Hepatocyte (in vitro differentiated cells): ENCODE measurements at regions not wholly inside any gene's neighbourhood (a gene's known extent, or its start where the extent isn't known, plus 50 kb on each side); places are given as distances from the start of the nearest gene placed in this dataset.

Source experiments
- EZH2 ChIP-seq: fragments of 200-600 bp; sonication (generic); IDR thresholded peaks from 2 replicates; pipeline ENCODE4 v1.6.1; 2016; ENCODE audit warnings: antibody characterized with exemption, mild to moderate bottlenecking, borderline replicate concordance
- EZH2phosphoT487 ChIP-seq: fragments of 200-600 bp; sonication (generic); IDR thresholded peaks from one replicate; pipeline ENCODE4 v1.6.1; 2018; ENCODE audit warnings: antibody characterized with exemption, mild to moderate bottlenecking, low read depth, moderate library complexity; ENCODE audit not compliant: unreplicated experiment, severe bottlenecking
- TF ChIP-seq, protein P1 (sequence below): fragments of 200-600 bp; sonication (generic); IDR thresholded peaks from 2 replicates; pipeline ENCODE4 v1.5.1; 2016; ENCODE audit warnings: antibody characterized with exemption, mild to moderate bottlenecking; ENCODE audit not compliant: poor library complexity

DNA sequence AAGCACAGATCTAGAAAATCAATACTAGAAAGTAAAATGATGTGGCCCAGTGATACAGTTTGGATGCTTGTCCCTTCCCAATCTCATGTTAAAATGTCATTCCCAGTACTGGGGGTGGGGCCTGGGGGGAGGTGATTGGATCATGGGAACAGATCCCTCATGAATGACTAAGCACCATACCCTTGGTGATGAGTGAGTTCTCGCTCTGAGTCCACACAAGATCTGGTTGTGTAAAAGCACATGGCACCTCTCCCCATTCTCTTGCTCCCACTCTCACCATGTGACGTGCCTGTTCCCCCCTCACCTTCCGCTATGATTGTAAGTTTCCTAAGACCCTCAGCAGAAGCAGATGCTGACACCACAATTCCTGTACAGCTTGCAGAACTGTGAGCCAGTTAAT is 234.2 kb upstream of the CDH6 start:
- TF ChIP-seq, protein P1, sequence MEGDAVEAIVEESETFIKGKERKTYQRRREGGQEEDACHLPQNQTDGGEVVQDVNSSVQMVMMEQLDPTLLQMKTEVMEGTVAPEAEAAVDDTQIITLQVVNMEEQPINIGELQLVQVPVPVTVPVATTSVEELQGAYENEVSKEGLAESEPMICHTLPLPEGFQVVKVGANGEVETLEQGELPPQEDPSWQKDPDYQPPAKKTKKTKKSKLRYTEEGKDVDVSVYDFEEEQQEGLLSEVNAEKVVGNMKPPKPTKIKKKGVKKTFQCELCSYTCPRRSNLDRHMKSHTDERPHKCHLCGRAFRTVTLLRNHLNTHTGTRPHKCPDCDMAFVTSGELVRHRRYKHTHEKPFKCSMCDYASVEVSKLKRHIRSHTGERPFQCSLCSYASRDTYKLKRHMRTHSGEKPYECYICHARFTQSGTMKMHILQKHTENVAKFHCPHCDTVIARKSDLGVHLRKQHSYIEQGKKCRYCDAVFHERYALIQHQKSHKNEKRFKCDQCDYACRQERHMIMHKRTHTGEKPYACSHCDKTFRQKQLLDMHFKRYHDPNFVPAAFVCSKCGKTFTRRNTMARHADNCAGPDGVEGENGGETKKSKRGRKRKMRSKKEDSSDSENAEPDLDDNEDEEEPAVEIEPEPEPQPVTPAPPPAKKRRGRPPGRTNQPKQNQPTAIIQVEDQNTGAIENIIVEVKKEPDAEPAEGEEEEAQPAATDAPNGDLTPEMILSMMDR: no peak
- no peak for TF ChIP-seq EZH2
- TF ChIP-seq EZH2phosphoT487: no peak
